ENCODE measurements at regions not wholly inside any gene's neighbourhood (a gene's known extent, or its start where the extent isn't known, plus 50 kb on each side); places are given as distances from the start of the nearest gene placed in this dataset.

DNA sequence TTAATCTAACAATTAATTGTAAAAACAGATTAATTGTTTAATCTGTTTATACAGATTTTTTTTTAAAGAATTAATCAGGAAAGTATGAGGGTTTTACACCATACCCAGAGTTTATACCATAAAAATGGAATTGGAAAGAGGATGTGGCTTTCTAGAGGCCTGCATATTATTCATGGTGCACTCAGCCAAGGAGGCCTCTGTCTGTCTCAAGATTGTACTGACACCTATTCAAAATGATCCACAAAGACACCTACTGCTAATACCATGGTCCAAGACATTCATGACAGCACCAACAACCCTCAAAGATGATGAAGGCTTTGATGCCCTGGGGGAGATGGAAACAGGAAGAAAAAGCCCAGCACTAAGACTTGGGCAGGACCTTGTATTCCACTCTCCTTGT, 58.1 kb upstream of the MAST4 start:
- TF ChIP-seq EZH2phosphoT487 (IDR thresholded peaks at IDR 0.05) (no peak), CTCF (IDR thresholded peaks at IDR 0.05) (no peak)

Data from neural progenitor cell (in vitro differentiated cells).